ENCODE measurements at regions not wholly inside any gene's neighbourhood (a gene's known extent, or its start where the extent isn't known, plus 50 kb on each side); places are given as distances from the start of the nearest gene placed in this dataset.

GRCh38 chr1:119249283-119249682, 108.8 kb upstream of the WARS2 start:
- TF ChIP-seq CTCF (IDR thresholded peaks at IDR 0.05) = no peak
- no peak for TF ChIP-seq CHD2 (IDR thresholded peaks at IDR 0.05; ENCODE audit: low read length, partially characterized antibody)
- no peak for TF ChIP-seq RAD21 (IDR thresholded peaks at IDR 0.05; ENCODE audit: low read length)
- no peak for TF ChIP-seq USF2 (IDR thresholded peaks at IDR 0.05; ENCODE audit: borderline replicate concordance, low read depth, low read length)
- TF ChIP-seq JUND (IDR thresholded peaks at IDR 0.05) = no peak
- TF ChIP-seq EP300 (IDR thresholded peaks at IDR 0.05; ENCODE audit: borderline replicate concordance in 1 of 2, low read depth in 1 of 2, low read length in 1 of 2) = no peak
- no peak for TF ChIP-seq SIN3A (IDR thresholded peaks at IDR 0.05; ENCODE audit: borderline replicate concordance, low read depth, low read length)
- TF ChIP-seq FOXJ3 (CRISPR knock-in tag; IDR thresholded peaks at IDR 0.05) = no peak
- TF ChIP-seq ELF1 (IDR thresholded peaks at IDR 0.05) = no peak
- no peak for TF ChIP-seq POLR2AphosphoS5 (IDR thresholded peaks at IDR 0.05; ENCODE audit: low read depth, low read length)
- TF ChIP-seq EZH2phosphoT487 (IDR thresholded peaks at IDR 0.05; ENCODE audit: borderline replicate concordance, low read depth) = no peak
- TF ChIP-seq, protein P1, sequence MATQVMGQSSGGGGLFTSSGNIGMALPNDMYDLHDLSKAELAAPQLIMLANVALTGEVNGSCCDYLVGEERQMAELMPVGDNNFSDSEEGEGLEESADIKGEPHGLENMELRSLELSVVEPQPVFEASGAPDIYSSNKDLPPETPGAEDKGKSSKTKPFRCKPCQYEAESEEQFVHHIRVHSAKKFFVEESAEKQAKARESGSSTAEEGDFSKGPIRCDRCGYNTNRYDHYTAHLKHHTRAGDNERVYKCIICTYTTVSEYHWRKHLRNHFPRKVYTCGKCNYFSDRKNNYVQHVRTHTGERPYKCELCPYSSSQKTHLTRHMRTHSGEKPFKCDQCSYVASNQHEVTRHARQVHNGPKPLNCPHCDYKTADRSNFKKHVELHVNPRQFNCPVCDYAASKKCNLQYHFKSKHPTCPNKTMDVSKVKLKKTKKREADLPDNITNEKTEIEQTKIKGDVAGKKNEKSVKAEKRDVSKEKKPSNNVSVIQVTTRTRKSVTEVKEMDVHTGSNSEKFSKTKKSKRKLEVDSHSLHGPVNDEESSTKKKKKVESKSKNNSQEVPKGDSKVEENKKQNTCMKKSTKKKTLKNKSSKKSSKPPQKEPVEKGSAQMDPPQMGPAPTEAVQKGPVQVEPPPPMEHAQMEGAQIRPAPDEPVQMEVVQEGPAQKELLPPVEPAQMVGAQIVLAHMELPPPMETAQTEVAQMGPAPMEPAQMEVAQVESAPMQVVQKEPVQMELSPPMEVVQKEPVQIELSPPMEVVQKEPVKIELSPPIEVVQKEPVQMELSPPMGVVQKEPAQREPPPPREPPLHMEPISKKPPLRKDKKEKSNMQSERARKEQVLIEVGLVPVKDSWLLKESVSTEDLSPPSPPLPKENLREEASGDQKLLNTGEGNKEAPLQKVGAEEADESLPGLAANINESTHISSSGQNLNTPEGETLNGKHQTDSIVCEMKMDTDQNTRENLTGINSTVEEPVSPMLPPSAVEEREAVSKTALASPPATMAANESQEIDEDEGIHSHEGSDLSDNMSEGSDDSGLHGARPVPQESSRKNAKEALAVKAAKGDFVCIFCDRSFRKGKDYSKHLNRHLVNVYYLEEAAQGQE (IDR thresholded peaks at IDR 0.05; ENCODE audit: low read depth, low read length) = no peak
- no peak for TF ChIP-seq SMC3 (IDR thresholded peaks at IDR 0.05; ENCODE audit: low read depth, low read length)
- TF ChIP-seq, protein P2, sequence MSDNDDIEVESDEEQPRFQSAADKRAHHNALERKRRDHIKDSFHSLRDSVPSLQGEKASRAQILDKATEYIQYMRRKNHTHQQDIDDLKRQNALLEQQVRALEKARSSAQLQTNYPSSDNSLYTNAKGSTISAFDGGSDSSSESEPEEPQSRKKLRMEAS (IDR thresholded peaks at IDR 0.05; ENCODE audit: low read depth) = no peak
